ENCODE measurements at regions not wholly inside any gene's neighbourhood (a gene's known extent, or its start where the extent isn't known, plus 50 kb on each side); places are given as distances from the start of the nearest gene placed in this dataset.

- no peak for TF ChIP-seq EHMT2 (IDR thresholded peaks at IDR 0.05; ENCODE audit: low read depth)
- no peak for TF ChIP-seq HOXB13 (CRISPR knock-in tag; IDR thresholded peaks at IDR 0.05; ENCODE audit: low read depth)
- TF ChIP-seq JUNB (IDR thresholded peaks at IDR 0.05), result no peak
- no peak for TF ChIP-seq CHD2 (IDR thresholded peaks at IDR 0.05; ENCODE audit: low read length, partially characterized antibody)
- no peak for TF ChIP-seq CBX8 (IDR thresholded peaks at IDR 0.05)
These were observed 196.7 kb upstream of the GALNT2 start (continued) for GRCh38 chr1:229870381-229870780.

GRCh38 chr1:229871078-229871676, 195.9 kb upstream of the GALNT2 start:
- CTCF ChIA-PET, result interaction anchor here (1.4 kb wide), 1 partner anchor 17 kb away, joined by 3 read pairs; no protein-coding TSS in a partner anchor
- no peak for ATAC-seq
- Histone ChIP-seq H3K27ac (no peak overlapping the region), H3K4me2 (no peak overlapping the region), H3K4me3 (no peak overlapping the region), H3K4me1 (peaks cover 12% of the 10 kb centered on the region), H3K9me3 (no peaks in the 10 kb centered on the region)
- POLR2A ChIA-PET, result no interaction called here
- WGBS (ENCODE audit: missing lambda C conversion rate), result 69% methylated on average over 8 of the region's 9 CpGs
- FAIRE-seq, result no peak
- DNase-seq (ENCODE audit: low read depth in 1 of 2, low spot score in 1 of 2), result no peak
- TF ChIP-seq KDM1A (IDR thresholded peaks at IDR 0.05; ENCODE audit: low read depth) (no peak), MYC (IDR thresholded peaks at IDR 0.05; ENCODE audit: borderline replicate concordance, low read length) (no peak), ZFP36 (IDR thresholded peaks at IDR 0.05; ENCODE audit: borderline replicate concordance, partially characterized antibody) (no peak), ATOH8 (CRISPR knock-in tag; IDR thresholded peaks at IDR 0.05; ENCODE audit: low read depth) (no peak), TP53 (CRISPR knock-in tag; IDR thresholded peaks at IDR 0.05) (no peak), EHMT2 (IDR thresholded peaks at IDR 0.05; ENCODE audit: low read depth) (no peak)

- no peak overlapping the region for H3K4me3 ChIP-seq
- POLR2A ChIA-PET, result no interaction called here
- TF ChIP-seq NPAS2 (CRISPR knock-in tag; IDR thresholded peaks at IDR 0.05; ENCODE audit: borderline replicate concordance) (no peak), NFE2L2 (conservative IDR thresholded peaks at IDR 0.05; ENCODE audit: low read length) (peak; percentile 82), HMGXB4 (CRISPR knock-in tag; IDR thresholded peaks at IDR 0.05; ENCODE audit: borderline replicate concordance) (no peak), MAFK (IDR thresholded peaks at IDR 0.05; ENCODE audit: partially characterized antibody) (peak; percentile 88), TFCP2L1 (CRISPR knock-in tag; IDR thresholded peaks at IDR 0.05) (no peak), HES2 (IDR thresholded peaks at IDR 0.05) (no peak)
- H3K9me3 ChIP-seq, result no peaks in the 10 kb centered on the region
- CTCF ChIA-PET, result no interaction called here
- 61% methylated on average over 3 of the region's 3 CpGs for WGBS (ENCODE audit: missing lambda C conversion rate)
- no peak for FAIRE-seq
- H3K4me2 ChIP-seq, result peak overlapping the region; percentile 24; the same call in 2 of the 3 replicates
- peak overlapping the region; percentile 68 to 70 for H3K27ac ChIP-seq
- peak in 1 of 2 experiments; percentile 48; a peak in 2 of 6 replicates for ATAC-seq
- peak in 1 of 2 experiments; percentile 28 for DNase-seq (ENCODE audit: low read depth in 1 of 2, low spot score in 1 of 2)
- peaks cover 12% of the 10 kb centered on the region for H3K4me1 ChIP-seq
These were observed 192.9 kb upstream of the GALNT2 start for GRCh38 chr1:229874136-229874535.

- no peak for FAIRE-seq
- DNase-seq (ENCODE audit: low read depth in 1 of 2, low spot score in 1 of 2), result peak in 1 of 2 experiments; percentile 11
- 51% methylated on average over 2 of the region's 2 CpGs for WGBS (ENCODE audit: missing lambda C conversion rate)
- H3K4me3 ChIP-seq, result no peak overlapping the region
- CTCF ChIA-PET, result no interaction called here
- no peak for ATAC-seq
- no peaks in the 10 kb centered on the region for H3K9me3 ChIP-seq
- H3K4me2 ChIP-seq, result peak overlapping the region; percentile 24; the same call in 2 of the 3 replicates
- peaks cover 13% of the 10 kb centered on the region for H3K4me1 ChIP-seq
- H3K27ac ChIP-seq, result peak overlapping the region; percentile 68 to 70
- POLR2A ChIA-PET, result no interaction called here
- TF ChIP-seq USF2 (IDR thresholded peaks at IDR 0.05) (no peak), PBX3 (IDR thresholded peaks at IDR 0.05) (no peak), CHD2 (IDR thresholded peaks at IDR 0.05; ENCODE audit: low read length, partially characterized antibody) (no peak), HES2 (IDR thresholded peaks at IDR 0.05) (no peak), TFCP2L1 (CRISPR knock-in tag; IDR thresholded peaks at IDR 0.05) (no peak), MAFK (IDR thresholded peaks at IDR 0.05; ENCODE audit: partially characterized antibody) (no peak), RFX5 (IDR thresholded peaks at IDR 0.05) (no peak), NFE2L2 (conservative IDR thresholded peaks at IDR 0.05; ENCODE audit: low read length) (no peak), CBX2 (IDR thresholded peaks at IDR 0.05; ENCODE audit: borderline replicate concordance, low read depth) (no peak), E2F6 (IDR thresholded peaks at IDR 0.05; ENCODE audit: borderline replicate concordance, low read depth) (no peak), HOXA7 (CRISPR knock-in tag; IDR thresholded peaks at IDR 0.05) (no peak), MYC (IDR thresholded peaks at IDR 0.05; ENCODE audit: borderline replicate concordance, low read length) (no peak), RARB (CRISPR knock-in tag; IDR thresholded peaks at IDR 0.05) (no peak), HOXB13 (CRISPR knock-in tag; IDR thresholded peaks at IDR 0.05; ENCODE audit: low read depth) (no peak), KDM5A (IDR thresholded peaks at IDR 0.05) (no peak), FOSL2 (IDR thresholded peaks at IDR 0.05) (no peak), FOSL2 (CRISPR knock-in tag; IDR thresholded peaks at IDR 0.05) (no peak)
These were observed 192.4 kb upstream of the GALNT2 start for GRCh38 chr1:229874609-229875008.
